ENCODE measurements at regions not wholly inside any gene's neighbourhood (a gene's known extent, or its start where the extent isn't known, plus 50 kb on each side); places are given as distances from the start of the nearest gene placed in this dataset.

- ChIA-PET SMC1A (ENCODE audit: uncharacterized antibody, unreplicated experiment) (no interaction called here), CTCF (no interaction called here), RAD21 (ENCODE audit: unreplicated experiment) (no interaction called here), POLR2A (no interaction called here)
- Histone ChIP-seq H3K27ac (ENCODE audit: control insufficient read depth, insufficient read depth) (no peak overlapping the region), H3K4me2 (ENCODE audit: control insufficient read depth, insufficient read depth) (no peak overlapping the region), H3K79me2 (ENCODE audit: control insufficient read depth, insufficient read depth, low read length) (no peaks in the 10 kb centered on the region), H4K20me1 (ENCODE audit: control insufficient read depth, insufficient read depth) (no peaks in the 10 kb centered on the region), H3K9me3 (replicated peaks; ENCODE audit: control insufficient read depth, insufficient read depth, low read length) (no peaks in the 10 kb centered on the region), H2AFZ (ENCODE audit: control insufficient read depth, low read depth, low read length) (no peak overlapping the region), H3K9ac (ENCODE audit: control insufficient read depth, insufficient read depth, low read length) (no peak overlapping the region), H3K27me3 (replicated peaks in 1 of 2; ENCODE audit: control insufficient read depth in 2 of 2, insufficient read depth in 2 of 2, low read length in 1 of 2) (no peaks in the 10 kb centered on the region; a peak in 1 of 4 replicates), H3K4me1 (ENCODE audit: control insufficient read depth, insufficient read depth, low read length) (no peaks in the 10 kb centered on the region), H3K4me3 (no peak overlapping the region), H3K36me3 (ENCODE audit: control insufficient read depth in 2 of 2, insufficient read depth in 2 of 2, low read length in 1 of 2) (no peaks in the 10 kb centered on the region)
- intact Hi-C loops (cut with micrococcal nuclease; ENCODE audit: unreplicated experiment), result no loop called here
- BruUV-seq (replicated peaks), result no TSS peak
- TF ChIP-seq STAT1 (conservative IDR thresholded peaks at IDR 0.05), result no peak
- no peak for TF ChIP-seq PKNOX1 (IDR thresholded peaks at IDR 0.05)
- no peak for TF ChIP-seq MLLT1 (IDR thresholded peaks at IDR 0.05)
- TF ChIP-seq BMI1 (IDR thresholded peaks at IDR 0.05; ENCODE audit: borderline replicate concordance), result no peak
- TF ChIP-seq BCL11A (IDR thresholded peaks at IDR 0.05; ENCODE audit: low read depth, low read length), result no peak
- no peak for TF ChIP-seq POLR2A (IDR thresholded peaks at IDR 0.05; ENCODE audit: low read depth, low read length)
- no peak for TF ChIP-seq POU2F2 (IDR thresholded peaks at IDR 0.05; ENCODE audit: borderline replicate concordance, low read depth, low read length)
- no peak for TF ChIP-seq PAX8 (IDR thresholded peaks at IDR 0.05)
- no peak for TF ChIP-seq MYB (IDR thresholded peaks at IDR 0.05; ENCODE audit: borderline replicate concordance, low read depth, low read length)
- no peak for TF ChIP-seq PRDM15 (CRISPR knock-in tag; IDR thresholded peaks at IDR 0.05)
- no peak for TF ChIP-seq NFYB (IDR thresholded peaks at IDR 0.05; ENCODE audit: insufficient read depth, low read depth, low read length)
- TF ChIP-seq ETV6 (conservative IDR thresholded peaks at IDR 0.05 in 1 of 2, IDR thresholded peaks at IDR 0.05 in 1 of 2; ENCODE audit: borderline replicate concordance in 1 of 2, low read depth in 1 of 2), result no peak
- in situ Hi-C loops (cut with MboI), result no loop called here
- FAIRE-seq, result no peak
- no peak for ATAC-seq
- DNase-seq (ENCODE audit: low read depth, low spot score), result no peak
- 18% methylated on average over 5 of the region's 5 CpGs for WGBS (ENCODE audit: insufficient coverage, insufficient replicate concordance, low lambda C conversion rate, missing lambda C conversion rate)
Observed at GRCh38 chr2:118557016-118557415, 290.4 kb downstream of the EN1 start.

Data from GM12878 (cell line).